ENCODE measurements at regions not wholly inside any gene's neighbourhood (a gene's known extent, or its start where the extent isn't known, plus 50 kb on each side); places are given as distances from the start of the nearest gene placed in this dataset.

GRCh38 chr4:165667969-165668368, 205.1 kb upstream of the TLL1 start:
- DNase-seq (ENCODE audit: low read depth): no peak

GRCh38 chr4:165668694-165669093, 204.3 kb upstream of the TLL1 start:
- peak; percentile 35 for DNase-seq (ENCODE audit: low read depth)

- DNase-seq (ENCODE audit: low read depth): no peak
Measured at GRCh38 chr4:165677081-165677480, 196.0 kb upstream of the TLL1 start.

GRCh38 chr4:165678236-165678935, 194.7 kb upstream of the TLL1 start:
- peak; percentile 4 for DNase-seq (ENCODE audit: low read depth)

DNA sequence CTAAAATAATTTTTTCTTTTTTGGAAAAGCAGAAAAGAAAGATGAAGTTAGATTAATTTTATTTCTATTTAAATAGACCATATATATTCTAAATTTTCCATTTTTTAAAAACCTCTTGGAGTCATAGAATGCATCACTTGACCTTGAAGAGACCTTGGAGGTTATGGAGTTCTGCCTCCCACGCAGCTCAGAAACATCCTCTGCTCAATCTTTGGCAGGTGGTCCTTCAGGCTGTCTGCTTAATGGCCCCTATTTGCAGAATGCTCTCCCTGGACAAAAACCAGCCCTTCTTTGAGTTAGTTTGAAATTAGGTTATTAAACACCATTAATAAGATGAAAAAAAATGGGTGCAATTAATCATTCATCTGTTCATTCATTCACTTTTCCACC, 194.1 kb upstream of the TLL1 start:
- DNase-seq (ENCODE audit: low read depth): no peak

GRCh38 chr4:165680821-165681220, 192.2 kb upstream of the TLL1 start:
- DNase-seq (ENCODE audit: low read depth): no peak

- no peak for DNase-seq (ENCODE audit: low read depth)
Measured at GRCh38 chr4:165682611-165683010, 190.4 kb upstream of the TLL1 start.

DNA sequence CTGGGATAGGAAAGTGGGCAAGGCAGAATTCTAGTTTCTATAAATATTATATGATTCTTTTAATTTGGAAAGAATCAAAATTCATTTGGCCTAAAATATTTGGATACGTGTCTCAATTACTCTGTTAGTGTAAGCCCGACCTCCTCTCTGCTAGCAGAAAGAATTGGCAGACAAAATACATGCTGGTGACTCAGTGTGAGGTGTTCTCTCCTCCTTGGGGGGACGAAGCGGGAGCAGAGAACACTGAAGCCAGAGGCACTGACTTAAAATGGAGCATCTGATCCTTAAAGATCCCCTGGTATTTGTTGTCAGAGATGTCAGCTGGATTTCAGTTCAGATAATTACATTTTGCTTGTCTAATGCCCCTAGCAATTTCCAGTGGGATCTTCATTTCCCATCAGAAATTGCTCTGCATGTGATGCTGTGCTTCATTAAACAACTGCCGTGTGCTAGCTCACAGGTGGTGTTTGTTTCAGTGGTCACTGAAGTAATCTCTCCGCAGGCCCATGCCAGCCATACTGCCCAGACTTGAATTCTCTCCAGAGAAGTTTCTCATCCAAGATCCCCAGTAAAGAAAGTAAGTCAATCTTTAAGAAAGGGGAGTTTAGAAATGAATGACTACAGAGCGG, 188.7 kb upstream of the TLL1 start:
- peak; percentile 51 for DNase-seq (ENCODE audit: low read depth)

GRCh38 chr4:165686756-165687155, 186.3 kb upstream of the TLL1 start:
- no peak for DNase-seq (ENCODE audit: low read depth)

DNA sequence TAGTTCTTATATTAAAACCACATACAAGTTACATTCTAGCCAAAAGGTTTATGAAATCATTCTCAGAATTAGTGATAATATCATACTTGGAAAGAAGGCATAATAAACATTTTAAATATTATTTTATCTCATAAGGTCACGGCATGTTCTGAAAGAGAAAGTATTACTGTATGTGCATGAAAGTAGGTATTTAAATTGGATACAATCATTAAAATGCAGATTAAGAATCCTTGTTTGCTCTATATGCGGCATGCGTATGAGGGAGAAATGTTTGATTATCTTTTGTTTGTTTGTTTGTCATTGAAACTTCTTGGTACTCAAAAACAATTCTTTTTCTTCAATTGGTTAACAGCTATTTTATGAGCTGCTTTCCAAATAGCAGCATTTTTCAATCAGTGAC, 183.9 kb upstream of the TLL1 start:
- DNase-seq (ENCODE audit: low read depth): no peak

DNA sequence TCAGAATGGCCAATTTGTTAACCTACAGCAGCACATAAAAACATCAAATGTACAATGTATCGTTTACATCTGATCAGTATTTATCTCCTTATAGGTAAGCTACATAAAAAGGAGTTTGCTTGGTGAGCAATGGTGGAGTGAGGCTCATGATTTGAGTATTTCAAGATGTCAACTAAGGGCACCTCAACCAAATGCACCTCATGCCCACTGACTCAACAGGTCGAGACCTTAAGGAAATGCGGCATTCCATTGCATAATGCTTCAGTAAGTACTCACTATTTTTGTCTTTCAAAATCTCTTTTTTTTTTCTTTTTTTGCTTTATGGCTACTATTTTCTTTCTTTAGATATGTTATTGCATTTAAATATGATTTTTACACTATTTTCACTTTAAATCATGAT, 181.0 kb upstream of the TLL1 start:
- DNase-seq (ENCODE audit: low read depth): no peak

GRCh38 chr4:165698272-165698671, 174.8 kb upstream of the TLL1 start:
- DNase-seq (ENCODE audit: low read depth): no peak

- DNase-seq (ENCODE audit: low read depth): no peak
Measured at GRCh38 chr4:165699055-165699454, 174.0 kb upstream of the TLL1 start.

DNA sequence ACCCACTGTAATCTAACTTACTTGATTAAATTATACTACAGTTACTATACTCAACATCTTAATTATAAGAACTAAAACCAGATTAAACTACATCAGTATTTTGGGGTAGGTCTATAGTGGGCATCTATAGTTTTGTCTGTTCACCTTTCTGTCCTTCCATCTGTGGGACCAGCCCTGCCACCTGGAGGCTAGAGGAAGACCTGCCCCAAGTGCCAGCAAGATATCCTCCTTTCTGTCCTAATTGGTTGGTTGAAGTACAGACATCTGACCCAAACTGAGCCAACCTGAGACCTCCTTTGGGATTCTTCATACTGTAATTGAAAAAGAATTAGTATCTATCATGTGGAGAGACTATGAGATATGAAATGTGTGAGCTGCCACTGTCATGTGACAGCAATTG, 172.2 kb upstream of the TLL1 start:
- no peak for DNase-seq (ENCODE audit: low read depth)

DNA sequence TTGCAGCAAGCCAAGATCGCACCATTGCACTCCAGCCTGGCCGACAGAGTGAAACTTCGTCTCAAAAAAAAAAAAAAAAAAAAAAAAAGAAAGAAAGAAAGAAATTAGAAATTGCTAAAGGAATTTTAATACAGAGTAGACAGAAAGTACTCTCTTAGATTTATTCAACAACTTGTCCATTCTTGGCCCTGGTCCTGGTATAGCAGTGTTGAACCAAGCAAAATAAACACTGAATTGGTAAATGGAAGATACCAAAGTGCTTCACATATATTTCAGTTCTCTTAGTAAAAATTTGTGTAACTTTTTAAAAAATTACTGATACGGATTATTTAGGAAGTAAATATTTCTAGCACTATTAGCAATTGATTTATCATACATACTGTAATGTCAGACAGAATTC, 165.9 kb upstream of the TLL1 start:
- DNase-seq (ENCODE audit: low read depth): no peak

DNA sequence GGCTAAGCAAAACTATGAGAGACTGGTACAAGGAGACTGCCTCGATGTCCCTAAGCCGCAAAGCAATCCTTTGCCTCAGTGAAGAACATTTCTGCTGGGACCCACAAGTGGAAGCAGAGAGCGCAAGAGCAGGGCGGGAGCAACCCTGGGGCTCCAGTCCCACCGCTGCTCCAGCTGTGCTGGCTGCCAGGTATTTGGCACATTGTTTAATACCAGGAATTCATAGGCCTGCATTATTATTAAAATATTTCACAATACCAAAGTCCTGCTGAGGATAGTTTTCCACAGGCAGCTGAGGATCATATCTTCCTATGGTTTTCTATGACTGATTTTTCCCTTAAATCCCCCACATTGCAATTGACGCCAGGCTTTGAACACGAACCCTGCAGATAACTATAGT, 163.5 kb upstream of the TLL1 start:
- no peak for DNase-seq (ENCODE audit: low read depth)

DNA sequence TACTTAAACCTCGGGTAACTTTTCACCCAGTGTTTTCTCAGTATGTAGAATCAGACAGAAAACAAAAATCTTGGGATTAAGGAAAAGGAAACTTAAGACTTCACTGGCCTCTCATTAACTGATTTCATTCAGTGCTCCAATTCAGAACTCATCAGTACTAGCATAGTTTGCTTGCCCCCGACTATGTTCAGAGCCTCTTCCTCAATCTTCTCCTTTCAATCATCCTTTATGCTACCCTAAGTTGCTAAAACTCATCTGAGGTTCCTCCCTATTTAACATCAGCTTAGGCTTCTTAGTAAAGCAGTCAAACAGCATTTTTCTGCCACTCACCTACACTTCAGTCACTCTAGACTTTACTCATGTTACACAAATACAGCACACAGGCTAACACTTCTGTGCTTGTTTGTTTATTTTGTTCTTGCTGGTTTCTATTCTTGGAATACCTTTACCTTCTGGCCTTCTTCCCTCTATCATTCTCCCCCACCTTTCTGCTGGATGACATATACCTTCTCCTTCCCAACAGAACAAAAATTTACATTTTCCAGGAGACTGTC, 163.0 kb upstream of the TLL1 start:
- DNase-seq (ENCODE audit: low read depth): no peak

DNA sequence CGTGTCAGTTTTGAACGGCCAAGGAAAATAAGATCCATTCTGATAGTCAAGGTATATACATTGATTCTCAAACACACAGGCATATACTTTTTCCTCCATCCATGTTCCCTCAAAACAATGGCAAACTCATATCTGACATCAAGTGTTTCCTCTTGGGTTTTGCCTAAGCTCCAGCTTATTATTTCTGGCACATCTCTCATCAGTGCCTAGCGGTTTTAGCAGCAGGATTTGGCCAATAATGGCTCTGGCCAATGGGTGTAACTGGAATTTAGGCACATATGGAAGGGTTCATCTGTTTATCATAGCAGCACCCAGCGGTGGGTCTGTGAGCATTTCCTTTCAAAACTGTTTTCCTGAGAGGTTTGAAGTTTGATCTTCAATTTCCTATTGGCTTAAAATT, 161.6 kb upstream of the TLL1 start:
- peak; percentile 60 for DNase-seq (ENCODE audit: low read depth)

DNA sequence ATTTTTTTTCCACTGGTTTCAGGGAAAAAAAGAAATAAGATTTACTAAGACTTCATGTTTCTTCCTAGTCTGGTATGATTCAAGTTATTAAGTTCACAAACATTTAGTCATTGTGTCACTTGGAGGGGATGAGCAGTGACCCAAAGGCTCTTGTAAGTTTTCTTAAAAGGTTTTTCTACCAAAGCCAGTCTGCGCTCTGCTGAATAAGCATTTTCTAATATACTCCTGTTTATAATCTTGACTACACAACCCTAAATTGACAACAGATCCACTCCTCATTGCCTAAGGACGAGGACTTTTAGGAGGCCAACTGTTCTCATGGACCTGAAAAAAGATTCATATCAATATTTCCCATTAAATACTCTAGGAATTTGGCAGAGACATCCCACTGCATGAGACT, 161.1 kb upstream of the TLL1 start:
- DNase-seq (ENCODE audit: low read depth): peak; percentile 16

DNA sequence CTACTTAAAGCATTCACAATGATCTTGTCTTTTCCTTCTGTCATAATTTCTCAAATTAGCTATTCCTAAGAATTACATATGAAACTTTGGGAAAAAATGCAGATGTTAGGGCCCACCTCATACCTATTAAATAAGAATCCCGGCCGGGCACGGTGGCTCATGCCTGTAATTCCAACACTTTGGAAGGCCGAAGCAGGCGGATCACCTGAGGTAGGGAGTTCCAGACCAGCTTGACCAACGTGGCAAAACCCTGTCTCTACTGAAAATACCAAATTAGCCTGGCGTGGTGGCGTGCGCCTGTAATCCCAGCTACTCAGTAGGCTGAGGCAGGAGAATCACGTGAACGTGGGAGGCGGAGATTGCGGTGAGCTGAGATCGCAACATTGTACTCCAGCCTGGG, 158.4 kb upstream of the TLL1 start:
- DNase-seq (ENCODE audit: low read depth): no peak

GRCh38 chr4:165715211-165715610, 157.8 kb upstream of the TLL1 start:
- no peak for DNase-seq (ENCODE audit: low read depth)

- DNase-seq (ENCODE audit: low read depth): no peak
Measured at GRCh38 chr4:165715989-165716388, 157.0 kb upstream of the TLL1 start.

GRCh38 chr4:165716472-165716871, 156.6 kb upstream of the TLL1 start:
- DNase-seq (ENCODE audit: low read depth): no peak

- no peak for DNase-seq (ENCODE audit: low read depth)
Measured at GRCh38 chr4:165718660-165719059, 154.4 kb upstream of the TLL1 start.
